GM12874 (cell line): ENCODE measurements at regions not wholly inside any gene's neighbourhood (a gene's known extent, or its start where the extent isn't known, plus 50 kb on each side); places are given as distances from the start of the nearest gene placed in this dataset.
A peak's percentile ranks its signal among the peaks of the same experiment; 100 is the strongest.

Experiments used
- TF ChIP-seq, protein P1 (sequence below): IDR thresholded peaks from 2 replicates; pipeline ENCODE4 v1.5.1; 2011; ENCODE audit warnings: low read depth, mild to moderate bottlenecking, control low read depth, low read length, moderate library complexity; ENCODE audit not compliant: insufficient read depth

DNA sequence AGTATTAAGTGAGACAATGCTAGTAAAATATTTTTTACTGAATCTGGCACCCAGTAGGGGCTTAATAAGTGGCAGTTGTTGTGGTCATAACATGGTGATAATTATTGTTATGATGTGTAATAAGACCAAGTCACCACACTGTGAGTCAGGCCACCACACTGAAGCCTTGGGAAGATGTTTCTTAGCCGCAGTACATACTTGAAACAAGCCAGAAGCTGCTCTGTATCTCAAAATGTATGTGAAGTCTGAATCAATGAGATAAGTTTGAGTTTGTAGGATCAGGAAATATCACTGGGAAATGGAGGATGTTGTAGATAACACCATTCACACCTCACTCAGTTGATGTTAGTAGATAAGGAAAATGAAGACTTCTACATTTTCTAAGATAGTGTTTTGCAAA is 51.3 kb upstream of the PTPN3 start:
- TF ChIP-seq, protein P1, sequence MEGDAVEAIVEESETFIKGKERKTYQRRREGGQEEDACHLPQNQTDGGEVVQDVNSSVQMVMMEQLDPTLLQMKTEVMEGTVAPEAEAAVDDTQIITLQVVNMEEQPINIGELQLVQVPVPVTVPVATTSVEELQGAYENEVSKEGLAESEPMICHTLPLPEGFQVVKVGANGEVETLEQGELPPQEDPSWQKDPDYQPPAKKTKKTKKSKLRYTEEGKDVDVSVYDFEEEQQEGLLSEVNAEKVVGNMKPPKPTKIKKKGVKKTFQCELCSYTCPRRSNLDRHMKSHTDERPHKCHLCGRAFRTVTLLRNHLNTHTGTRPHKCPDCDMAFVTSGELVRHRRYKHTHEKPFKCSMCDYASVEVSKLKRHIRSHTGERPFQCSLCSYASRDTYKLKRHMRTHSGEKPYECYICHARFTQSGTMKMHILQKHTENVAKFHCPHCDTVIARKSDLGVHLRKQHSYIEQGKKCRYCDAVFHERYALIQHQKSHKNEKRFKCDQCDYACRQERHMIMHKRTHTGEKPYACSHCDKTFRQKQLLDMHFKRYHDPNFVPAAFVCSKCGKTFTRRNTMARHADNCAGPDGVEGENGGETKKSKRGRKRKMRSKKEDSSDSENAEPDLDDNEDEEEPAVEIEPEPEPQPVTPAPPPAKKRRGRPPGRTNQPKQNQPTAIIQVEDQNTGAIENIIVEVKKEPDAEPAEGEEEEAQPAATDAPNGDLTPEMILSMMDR = no peak

- TF ChIP-seq, protein P1 = no peak
Measured at GRCh38 chr9:109551651-109552050, 53.5 kb upstream of the PTPN3 start.

DNA sequence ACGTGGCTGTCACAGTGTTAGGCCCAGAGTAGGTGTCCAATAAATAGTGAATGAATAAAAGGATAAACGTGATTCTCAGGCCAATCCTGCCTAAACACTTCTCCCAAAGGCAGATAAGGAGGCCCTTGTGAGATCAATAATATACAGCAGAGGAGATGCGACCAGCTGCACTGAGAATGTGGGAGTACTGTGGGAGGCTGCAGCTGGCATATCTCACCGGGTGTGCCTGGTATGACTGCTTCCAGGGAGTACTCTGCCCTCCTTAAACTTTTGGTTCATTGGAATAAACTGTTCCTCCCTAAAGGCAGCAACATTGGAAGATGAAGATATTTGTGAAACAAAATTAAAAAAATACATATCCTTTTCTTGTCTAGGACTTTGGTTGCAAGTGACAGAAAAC is 57.1 kb upstream of the PTPN3 start:
- TF ChIP-seq, protein P1 = no peak

DNA sequence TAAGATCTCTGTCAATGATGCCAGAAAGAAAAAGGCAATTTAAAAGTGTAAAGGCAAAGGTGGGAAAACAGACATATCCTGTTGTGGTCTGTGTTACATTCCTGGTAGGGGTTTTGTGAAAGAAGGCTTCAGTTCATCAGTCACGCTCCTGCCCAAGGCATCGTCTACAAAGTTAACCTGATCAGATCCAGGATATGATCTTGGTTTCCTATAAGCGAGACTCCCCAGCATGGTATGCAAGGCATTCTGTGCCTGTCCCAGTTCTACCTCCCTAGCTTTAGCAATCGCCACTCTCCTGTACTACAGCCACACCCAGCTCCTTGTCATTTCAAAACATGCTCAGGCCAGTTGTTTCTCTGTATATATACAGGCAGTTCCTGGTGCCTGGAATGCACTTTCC is 58.0 kb upstream of the PTPN3 start:
- TF ChIP-seq, protein P1 = no peak

DNA sequence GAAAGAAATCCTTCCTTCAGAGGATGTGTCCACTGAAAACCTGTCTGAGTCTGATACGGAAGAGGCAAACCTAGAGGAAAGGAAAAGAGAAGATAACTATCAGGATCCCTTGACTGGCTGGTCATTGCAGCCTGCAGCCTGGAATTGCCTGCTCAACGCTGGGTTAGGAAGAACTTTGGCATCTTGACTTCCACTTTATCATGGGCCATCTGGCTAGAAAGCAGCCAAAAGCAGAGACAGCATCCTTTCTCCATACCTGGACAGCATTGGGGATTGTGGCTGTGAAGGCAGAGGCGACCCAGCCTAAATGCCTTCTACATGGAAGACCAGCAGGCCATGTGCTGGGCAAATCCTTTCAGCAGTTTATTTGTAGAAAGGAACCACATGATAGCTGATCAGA is 58.7 kb upstream of the PTPN3 start:
- TF ChIP-seq, protein P1 = no peak

DNA sequence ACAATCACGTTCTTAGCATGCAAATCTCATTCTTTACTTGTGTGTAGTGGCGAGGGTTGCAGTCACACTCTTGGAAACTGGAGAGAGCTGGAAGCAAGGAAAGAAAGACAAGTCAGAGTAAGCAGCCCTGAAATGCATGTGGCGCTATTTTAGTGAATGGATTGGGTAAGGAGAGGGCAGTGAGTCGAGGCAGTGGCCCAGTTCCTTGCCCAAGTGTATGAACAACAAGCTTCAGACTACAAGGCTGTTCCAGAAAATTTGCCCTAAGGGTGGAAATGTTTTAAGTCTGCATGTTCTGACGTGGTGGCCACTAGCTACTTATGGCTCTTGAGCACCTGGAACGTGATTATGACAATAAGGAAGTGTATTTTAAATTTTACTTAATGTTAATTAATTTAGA is 59.4 kb upstream of the PTPN3 start:
- TF ChIP-seq, protein P1 = no peak

GRCh38 chr9:109558718-109559151 is 60.6 kb upstream of the PTPN3 start:
- TF ChIP-seq, protein P1 = no peak

- TF ChIP-seq, protein P1 = 0 out of 2 replicates have a peak, but pooled peaks have one; percentile 18
Measured at GRCh38 chr9:109560470-109561132, 62.5 kb upstream of the PTPN3 start.
